Effector memory CD4-positive, alpha-beta T cell (primary cell): ENCODE measurements at regions not wholly inside any gene's neighbourhood (a gene's known extent, or its start where the extent isn't known, plus 50 kb on each side); places are given as distances from the start of the nearest gene placed in this dataset.

Source experiments
- DNase-seq, 3 donors: peaks; one replicate each; pipeline ENCODE4 v3.0.0-alpha.2; 2020
- H3K27ac ChIP-seq: 2 replicates; pipeline ENCODE4 v1.7.0; 2013; ENCODE audit warnings: mild to moderate bottlenecking, low read length, moderate library complexity; ENCODE audit not compliant: insufficient read depth, poor library complexity, severe bottlenecking
- H3K27me3 ChIP-seq: replicated peaks from 2 replicates; pipeline ENCODE4 v1.7.0; 2013; ENCODE audit warnings: mild to moderate bottlenecking, low read length; ENCODE audit not compliant: insufficient read depth, control insufficient read depth, poor library complexity, severe bottlenecking
- H3K36me3 ChIP-seq: 2 replicates; pipeline ENCODE4 v1.7.0; 2013; ENCODE audit warnings: mild to moderate bottlenecking, low read length, moderate library complexity; ENCODE audit not compliant: control insufficient read depth, insufficient read depth
- H3K4me1 ChIP-seq: 2 replicates; pipeline ENCODE4 v1.7.0; 2013; ENCODE audit warnings: low read length, mild to moderate bottlenecking; ENCODE audit not compliant: control insufficient read depth, insufficient read depth, poor library complexity, severe bottlenecking
- H3K4me3 ChIP-seq: 2 replicates; pipeline ENCODE4 v1.7.0; 2013; ENCODE audit warnings: low read length, low read depth, mild to moderate bottlenecking; ENCODE audit not compliant: insufficient read depth, poor library complexity, severe bottlenecking
- H3K9me3 ChIP-seq: 2 replicates; pipeline ENCODE4 v1.7.0; 2013; ENCODE audit warnings: mild to moderate bottlenecking, low read length, moderate library complexity; ENCODE audit not compliant: control insufficient read depth

GRCh38 chr9:28781481-28781880 lies 1208.2 kb upstream of the C9orf72 start:
- Histone ChIP-seq H3K27me3 (no peaks in the 10 kb centered on the region), H3K4me3 (no peak overlapping the region), H3K36me3 (no peaks in the 10 kb centered on the region), H3K9me3 (no peaks in the 10 kb centered on the region), H3K27ac (no peak overlapping the region), H3K4me1 (no peaks in the 10 kb centered on the region)
- no peak for DNase-seq

- no peaks in the 10 kb centered on the region for H3K27me3 ChIP-seq
- H3K36me3 ChIP-seq: no peaks in the 10 kb centered on the region
- no peak overlapping the region for H3K27ac ChIP-seq
- no peaks in the 10 kb centered on the region for H3K4me1 ChIP-seq
- H3K4me3 ChIP-seq: no peak overlapping the region
- no peaks in the 10 kb centered on the region for H3K9me3 ChIP-seq
- DNase-seq: no peak
Observed at GRCh38 chr9:28782630-28783029, 1209.3 kb upstream of the C9orf72 start.

- Histone ChIP-seq H3K4me1 (no peaks in the 10 kb centered on the region), H3K27ac (no peak overlapping the region), H3K27me3 (no peaks in the 10 kb centered on the region), H3K9me3 (no peaks in the 10 kb centered on the region), H3K4me3 (no peak overlapping the region), H3K36me3 (no peaks in the 10 kb centered on the region)
- no peak for DNase-seq
Observed at GRCh38 chr9:28792716-28793115, 1219.4 kb upstream of the C9orf72 start.

- no peak for DNase-seq
- Histone ChIP-seq H3K36me3 (no peaks in the 10 kb centered on the region), H3K4me3 (no peak overlapping the region), H3K9me3 (no peaks in the 10 kb centered on the region), H3K4me1 (no peaks in the 10 kb centered on the region), H3K27me3 (no peaks in the 10 kb centered on the region), H3K27ac (no peak overlapping the region)
Observed at GRCh38 chr9:28799876-28800275, 1226.6 kb upstream of the C9orf72 start.

- Histone ChIP-seq H3K4me3 (no peak overlapping the region), H3K36me3 (no peaks in the 10 kb centered on the region), H3K4me1 (no peaks in the 10 kb centered on the region), H3K27ac (no peak overlapping the region), H3K27me3 (no peaks in the 10 kb centered on the region), H3K9me3 (no peaks in the 10 kb centered on the region)
- DNase-seq: no peak
Observed at GRCh38 chr9:28801144-28801799, 1228.0 kb upstream of the C9orf72 start.

GRCh38 chr9:28805197-28805596 lies 1231.9 kb upstream of the C9orf72 start:
- Histone ChIP-seq H3K36me3 (no peaks in the 10 kb centered on the region), H3K4me1 (no peaks in the 10 kb centered on the region), H3K27ac (no peak overlapping the region), H3K27me3 (no peaks in the 10 kb centered on the region), H3K4me3 (no peak overlapping the region), H3K9me3 (no peaks in the 10 kb centered on the region)
- no peak for DNase-seq

GRCh38 chr9:28808042-28808441 lies 1234.8 kb upstream of the C9orf72 start:
- Histone ChIP-seq H3K9me3 (no peaks in the 10 kb centered on the region), H3K4me3 (no peak overlapping the region), H3K4me1 (no peaks in the 10 kb centered on the region), H3K27ac (no peak overlapping the region), H3K27me3 (no peaks in the 10 kb centered on the region), H3K36me3 (no peaks in the 10 kb centered on the region)
- no peak for DNase-seq

- Histone ChIP-seq H3K27me3 (no peaks in the 10 kb centered on the region), H3K9me3 (no peaks in the 10 kb centered on the region), H3K36me3 (no peaks in the 10 kb centered on the region), H3K4me3 (no peak overlapping the region), H3K27ac (no peak overlapping the region), H3K4me1 (no peaks in the 10 kb centered on the region)
- DNase-seq: no peak
Observed at GRCh38 chr9:28810388-28811075, 1237.3 kb upstream of the C9orf72 start.

- Histone ChIP-seq H3K4me1 (no peaks in the 10 kb centered on the region), H3K9me3 (no peaks in the 10 kb centered on the region), H3K36me3 (no peaks in the 10 kb centered on the region), H3K4me3 (no peak overlapping the region), H3K27ac (no peak overlapping the region), H3K27me3 (no peaks in the 10 kb centered on the region)
- no peak for DNase-seq
Observed at GRCh38 chr9:28820741-28821140, 1247.5 kb upstream of the C9orf72 start.

GRCh38 chr9:28821240-28821639 lies 1248.0 kb upstream of the C9orf72 start:
- Histone ChIP-seq H3K36me3 (no peaks in the 10 kb centered on the region), H3K9me3 (no peaks in the 10 kb centered on the region), H3K27me3 (no peaks in the 10 kb centered on the region), H3K4me3 (no peak overlapping the region), H3K4me1 (no peaks in the 10 kb centered on the region), H3K27ac (no peak overlapping the region)
- no peak for DNase-seq
